PFSK-1 (cell line): ENCODE measurements at regions not wholly inside any gene's neighbourhood (a gene's known extent, or its start where the extent isn't known, plus 50 kb on each side); places are given as distances from the start of the nearest gene placed in this dataset.

Source experiments
- POLR2AphosphoS5 ChIP-seq: IDR thresholded peaks from 2 replicates; pipeline ENCODE4 v1.6.1; 2012; ENCODE audit warnings: low read depth, mild to moderate bottlenecking, control low read depth, low read length, moderate library complexity
- REST ChIP-seq, 2 experiments: IDR thresholded peaks; 2 replicates each; pipeline versions ENCODE4 v1.6.1 to v1.8.0; 2011 to 2012; ENCODE audit warnings: low read depth in 2 of 2, low read length in 2 of 2, control low read depth in 1 of 2, inconsistent platforms in 1 of 2, mild to moderate bottlenecking in 1 of 2, moderate library complexity in 1 of 2; ENCODE audit not compliant: insufficient read depth in 1 of 2
- TAF1 ChIP-seq: IDR thresholded peaks from 2 replicates; pipeline ENCODE4 v1.6.1; 2012; ENCODE audit warnings: low read length, control low read depth, borderline replicate concordance; ENCODE audit not compliant: insufficient read depth

GRCh38 chr5:117805058-117805457, 1183.3 kb downstream of the DTWD2 start:
- TF ChIP-seq REST (IDR thresholded peaks at IDR 0.05; ENCODE audit: insufficient read depth in 1 of 2, low read depth in 2 of 2, low read length in 2 of 2) (no peak), POLR2AphosphoS5 (no peak), TAF1 (no peak)
